CD4-positive, alpha-beta T cell treated with Interferon gamma for 1 hour (primary cell): ENCODE measurements at regions not wholly inside any gene's neighbourhood (a gene's known extent, or its start where the extent isn't known, plus 50 kb on each side); places are given as distances from the start of the nearest gene placed in this dataset.

Experiments
- DNase-seq: peaks from one replicate; pipeline ENCODE4 v3.0.0-alpha.2; 2020

GRCh38 chr10:43802988-43803696, 154.5 kb upstream of the ZNF32 start:
- DNase-seq = no peak

GRCh38 chr10:43801626-43802025, 152.9 kb upstream of the ZNF32 start:
- DNase-seq = no peak

GRCh38 chr10:43801140-43801539, 152.5 kb upstream of the ZNF32 start:
- DNase-seq = no peak

GRCh38 chr10:43796781-43797180, 148.1 kb upstream of the ZNF32 start:
- no peak for DNase-seq

- DNase-seq = no peak
These were observed 147.0 kb upstream of the ZNF32 start for GRCh38 chr10:43795639-43796038.

DNA sequence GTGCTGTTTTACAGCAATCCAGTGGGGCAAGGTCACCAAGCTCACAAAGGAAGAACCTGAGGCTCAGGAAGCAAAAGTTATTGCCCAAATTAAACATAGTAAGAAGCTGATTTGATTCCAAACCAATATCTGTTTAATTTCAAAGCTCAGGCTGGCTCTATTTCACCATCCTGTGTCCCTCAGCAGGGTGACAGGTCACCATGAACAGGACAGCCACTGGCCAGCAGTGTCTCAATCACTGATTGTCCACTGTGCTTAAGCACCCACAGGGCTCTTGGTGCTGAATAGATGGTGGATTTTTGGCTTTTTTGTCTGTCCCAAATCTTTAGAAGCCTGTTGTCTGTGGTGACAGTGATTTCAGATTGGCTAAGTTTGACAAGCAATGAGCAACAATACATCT, 146.4 kb upstream of the ZNF32 start:
- no peak for DNase-seq

GRCh38 chr10:43794181-43794815, 145.6 kb upstream of the ZNF32 start:
- no peak for DNase-seq

DNA sequence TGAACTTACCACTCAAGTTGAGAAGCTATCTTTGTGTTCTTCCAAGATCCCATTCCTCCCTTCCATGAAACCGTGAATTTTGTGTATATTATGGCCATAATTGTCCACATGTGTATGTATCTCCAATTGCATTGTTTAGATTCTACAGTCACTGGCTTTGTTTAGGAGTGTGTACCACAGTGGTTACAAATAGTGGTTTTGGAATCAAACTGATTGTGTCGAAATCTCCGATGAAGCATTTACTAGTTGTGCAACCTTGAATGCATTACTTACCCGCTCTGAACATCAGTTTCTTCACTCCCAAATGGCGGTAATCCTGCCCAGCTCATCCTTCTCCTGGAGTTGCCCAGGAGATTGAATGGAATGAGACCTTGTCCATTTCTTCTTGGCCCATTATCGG, 145.0 kb upstream of the ZNF32 start:
- DNase-seq = no peak

DNA sequence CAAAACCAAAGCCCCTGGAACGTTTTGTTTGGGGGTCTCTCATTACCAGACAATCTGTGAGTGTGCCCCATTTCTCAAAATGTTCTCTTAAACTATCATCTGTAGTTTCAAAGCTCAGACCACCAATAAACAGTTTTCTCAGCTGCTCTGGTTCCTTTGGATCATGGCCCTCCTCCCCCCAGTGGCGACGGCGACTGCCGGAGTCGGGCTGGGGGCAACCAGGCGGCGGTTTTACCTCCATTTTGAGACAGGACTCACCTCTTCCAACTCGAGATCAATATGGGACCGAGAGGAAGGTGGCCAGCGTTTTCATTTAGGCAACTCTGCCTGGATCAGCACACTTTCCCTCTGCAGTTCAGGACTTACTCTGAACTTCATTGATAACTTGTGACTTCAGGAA, 141.5 kb upstream of the ZNF32 start:
- DNase-seq = no peak

DNA sequence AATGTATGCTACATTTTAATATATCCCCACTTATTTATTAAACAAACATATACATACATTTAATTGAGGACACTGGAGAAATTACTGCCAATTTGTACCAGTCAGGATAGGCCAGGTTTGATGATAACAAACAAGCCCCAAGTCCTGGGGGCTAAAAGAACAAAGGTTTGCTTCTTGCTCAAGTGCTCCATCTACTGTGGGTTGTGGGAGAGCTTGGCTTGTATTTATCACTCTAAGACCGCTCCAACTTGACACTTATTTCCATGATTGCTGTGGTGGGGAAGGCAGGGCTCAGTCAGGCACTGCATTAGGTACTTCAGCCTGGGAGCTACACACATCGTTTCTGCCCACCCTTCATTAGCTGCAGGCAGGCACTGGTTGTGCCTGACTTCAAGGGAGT, 136.6 kb upstream of the ZNF32 start:
- DNase-seq = no peak

GRCh38 chr10:43782814-43783213, 134.1 kb upstream of the ZNF32 start:
- no peak for DNase-seq

DNA sequence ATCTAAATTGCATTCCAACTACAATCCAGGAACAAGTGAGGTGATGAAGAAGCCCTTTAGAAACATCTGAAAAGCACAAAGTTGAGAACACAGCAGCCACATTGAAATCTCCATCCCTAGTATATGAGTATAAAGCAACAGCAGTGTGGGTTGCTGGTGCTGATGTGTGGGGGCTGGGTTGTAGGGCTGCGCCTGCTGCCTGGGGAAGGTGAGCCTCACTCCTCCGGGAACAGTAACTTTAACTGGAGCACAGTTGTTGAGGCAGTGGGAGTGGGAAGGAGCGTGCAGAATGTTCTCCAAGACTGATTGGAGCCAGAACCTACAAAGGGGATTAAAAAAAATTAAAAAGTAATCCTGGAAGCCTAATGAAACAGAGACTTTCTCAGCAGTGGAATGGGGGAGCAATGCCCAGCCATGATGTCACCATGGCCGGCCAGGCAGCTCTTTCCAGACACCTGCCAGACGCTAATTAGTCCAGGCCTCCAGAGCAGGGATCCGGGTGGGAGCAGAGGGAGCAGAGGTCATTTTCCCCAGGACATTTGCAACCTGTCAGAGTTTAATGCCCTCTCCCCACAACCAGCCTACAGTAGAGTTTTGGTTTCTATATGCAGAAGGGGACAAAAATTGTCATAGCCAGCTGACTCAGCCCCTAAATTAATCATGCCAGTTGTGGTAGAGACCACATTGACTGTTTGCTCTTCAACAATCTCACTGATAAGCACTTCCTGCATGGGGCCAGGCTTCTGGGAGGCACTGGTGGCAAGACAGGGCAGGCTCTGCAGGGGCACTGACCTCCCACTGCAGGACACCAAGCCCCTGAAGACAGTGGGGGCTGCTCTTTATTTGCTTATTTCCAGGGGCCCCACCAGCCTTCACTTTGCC, 133.0 kb upstream of the ZNF32 start:
- no peak for DNase-seq

- no peak for DNase-seq
These were observed 129.9 kb upstream of the ZNF32 start for GRCh38 chr10:43778571-43778970.

DNA sequence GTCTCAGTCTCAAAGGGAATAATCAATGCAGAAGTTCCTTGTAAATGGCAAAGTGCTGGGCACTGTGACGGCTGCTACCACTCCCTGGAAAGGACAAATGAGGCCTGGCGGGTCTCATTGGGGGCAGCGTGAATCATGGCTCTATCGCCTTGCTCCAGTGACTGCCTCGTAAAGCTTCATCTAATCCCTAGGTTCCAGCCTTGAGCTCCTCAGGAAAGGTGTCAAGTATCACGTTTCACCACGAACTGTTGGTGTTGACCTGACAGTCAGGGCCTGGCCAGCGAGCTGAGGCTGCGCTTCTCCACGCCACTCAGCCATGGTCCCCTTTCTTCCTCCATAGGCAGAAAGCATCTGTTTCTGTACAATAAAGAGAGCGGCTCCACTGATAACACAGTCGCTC, 126.7 kb upstream of the ZNF32 start:
- DNase-seq = no peak

DNA sequence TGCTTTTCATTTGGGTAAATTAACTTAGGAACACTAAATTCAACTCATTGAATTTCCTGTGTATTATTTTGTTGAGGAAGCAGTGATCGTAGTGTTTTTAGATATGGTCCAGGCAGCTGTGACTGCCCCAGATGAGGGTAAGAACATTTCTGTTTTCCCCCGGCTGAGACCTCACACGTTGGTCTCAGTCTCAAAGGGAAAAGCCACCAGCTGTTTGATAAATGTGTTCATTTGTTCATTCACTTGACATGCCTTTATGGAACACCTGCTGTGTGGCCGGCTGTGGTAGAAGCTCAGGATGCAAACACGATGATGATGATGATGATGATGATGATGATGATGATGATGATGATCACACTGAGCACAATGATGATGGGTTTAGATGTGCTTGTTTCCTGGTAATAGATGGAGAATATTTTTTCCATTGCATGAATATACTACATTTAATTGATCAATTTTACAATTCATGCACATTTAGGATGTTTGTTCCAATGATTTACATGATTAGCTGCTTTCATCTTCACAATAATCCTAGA, 125.6 kb upstream of the ZNF32 start:
- no peak for DNase-seq

DNA sequence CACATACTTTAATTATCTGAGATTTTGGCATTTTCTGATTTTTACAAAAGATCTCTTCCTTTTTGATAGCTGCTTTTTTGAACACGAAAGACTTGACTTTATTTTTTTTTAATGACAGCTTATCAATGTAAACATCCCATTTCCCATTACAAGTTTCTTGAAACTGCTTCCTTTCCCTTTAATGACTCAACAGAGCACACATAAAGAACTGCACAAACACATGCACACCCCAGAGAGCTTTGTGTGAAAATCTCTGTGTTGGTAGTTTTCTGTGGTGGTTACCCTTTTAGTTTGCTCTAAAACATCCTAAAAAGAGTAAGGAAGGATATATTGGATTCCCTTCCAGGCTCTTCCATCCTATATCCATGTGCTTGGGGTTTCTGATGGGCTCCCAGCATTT, 125.1 kb upstream of the ZNF32 start:
- no peak for DNase-seq

DNA sequence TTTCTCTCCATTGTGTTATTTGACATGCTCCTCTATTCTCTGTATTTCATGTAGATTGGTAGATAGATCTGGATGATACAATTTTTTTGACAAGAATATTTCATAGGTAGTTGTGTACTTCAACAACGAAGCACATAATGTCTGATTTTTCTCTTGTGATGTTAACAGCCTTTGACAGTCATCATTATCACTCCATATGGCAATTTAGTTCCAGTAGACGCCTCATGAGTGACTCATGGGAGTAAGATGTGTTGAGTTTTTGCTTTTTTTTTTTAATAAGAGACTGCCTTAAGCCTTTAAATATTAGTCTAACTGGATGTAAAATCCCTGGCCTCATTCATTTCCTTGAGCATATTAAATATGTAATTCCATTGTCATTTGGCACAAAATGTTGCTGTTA, 123.5 kb upstream of the ZNF32 start:
- no peak for DNase-seq

DNA sequence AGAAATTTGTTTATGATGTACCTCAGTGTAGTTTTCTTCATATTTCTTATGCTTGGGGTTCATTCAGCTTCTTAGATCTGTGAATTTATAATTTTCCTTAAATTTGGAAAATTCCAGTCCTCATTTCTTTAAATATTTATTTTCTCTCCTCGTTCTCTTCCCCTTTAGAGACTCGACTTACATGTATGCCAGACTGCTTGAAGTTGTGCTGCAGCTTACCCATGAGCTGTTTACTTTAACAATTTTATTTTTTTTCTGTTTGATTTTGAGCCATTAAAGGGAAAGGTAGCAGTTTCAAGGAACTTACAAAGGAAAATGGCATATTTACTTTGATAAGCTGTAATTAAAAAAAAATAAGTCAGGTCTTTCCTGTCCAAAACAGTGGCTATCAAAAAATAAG, 123.0 kb upstream of the ZNF32 start:
- DNase-seq = no peak

- no peak for DNase-seq
These were observed 116.8 kb upstream of the ZNF32 start for GRCh38 chr10:43765516-43765915.

- no peak for DNase-seq
These were observed 115.2 kb upstream of the ZNF32 start for GRCh38 chr10:43763846-43764245.

DNA sequence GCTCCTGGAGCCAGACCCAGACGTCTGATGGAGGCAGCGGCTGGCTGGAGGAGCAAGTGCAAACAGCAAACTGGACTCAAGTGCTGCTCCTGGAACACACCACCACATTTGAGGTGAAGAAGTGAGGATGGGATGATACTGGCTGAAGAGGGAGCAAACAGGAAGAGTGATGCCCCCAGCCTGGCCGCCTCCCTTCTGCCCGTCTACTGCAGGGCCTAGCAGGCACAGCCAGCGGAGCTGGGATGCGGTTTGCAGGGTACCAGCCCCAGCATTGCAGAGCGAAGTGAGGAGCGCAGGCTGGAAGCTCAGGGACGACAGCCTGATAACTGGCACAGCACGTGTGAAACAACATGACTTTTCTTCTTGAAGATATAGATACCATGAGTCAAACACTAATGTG, 111.8 kb upstream of the ZNF32 start:
- no peak for DNase-seq

DNA sequence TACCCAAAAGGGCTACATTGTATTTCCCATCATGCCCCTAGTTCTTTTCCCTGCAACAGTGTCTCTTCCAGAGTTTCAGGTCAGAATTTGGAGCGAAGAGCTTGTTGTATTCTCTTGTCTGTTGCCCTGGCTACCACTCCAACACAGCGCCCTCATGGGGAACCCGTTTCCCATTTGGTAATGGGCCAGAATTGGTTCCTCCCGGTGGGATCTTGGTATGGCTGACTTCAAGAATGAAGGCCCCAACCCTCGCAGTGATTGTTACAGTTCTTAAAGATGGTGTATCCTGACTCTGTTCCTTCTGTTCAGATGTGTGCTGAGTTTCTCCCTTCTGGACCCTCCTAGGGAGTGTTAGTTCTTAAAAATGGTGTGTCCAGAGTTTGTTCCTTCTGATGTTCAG, 110.5 kb upstream of the ZNF32 start:
- DNase-seq = no peak

DNA sequence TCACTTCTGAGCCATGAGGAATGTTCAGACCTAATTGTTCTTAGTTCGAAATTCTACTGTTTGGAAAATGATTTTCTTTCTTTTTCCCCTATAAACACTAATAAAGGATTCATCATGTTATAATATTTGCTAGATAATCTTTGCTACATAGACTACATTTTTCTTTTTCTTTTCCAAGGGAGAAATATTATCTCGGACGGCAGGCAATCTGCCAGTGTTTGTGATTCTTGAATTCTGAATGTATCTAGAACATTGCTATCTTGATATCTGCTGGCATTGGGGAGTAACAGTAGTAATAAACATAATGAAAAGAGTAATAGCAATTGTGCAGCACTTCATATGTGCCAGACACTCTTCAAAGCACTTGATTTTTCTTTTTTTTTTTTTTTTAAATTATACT, 107.7 kb upstream of the ZNF32 start:
- no peak for DNase-seq
